GM11168 (cell line): ENCODE measurements at regions not wholly inside any gene's neighbourhood (a gene's known extent, or its start where the extent isn't known, plus 50 kb on each side); places are given as distances from the start of the nearest gene placed in this dataset.
"Not testable (repeated sequence)": the region's sequence is repeated elsewhere in the genome, so short reads cannot be mapped to it uniquely, and the experiment has no call there.

ENCODE experiments used
- in situ Hi-C: fragments of 300-500 bp; cut with MboI; formaldehyde crosslinking; loops from one replicate; pipeline ENCODE4 v1.12.0; 2022; ENCODE audit warnings: low sequenced_read_pairs; ENCODE audit not compliant: unreplicated experiment

GRCh38 chr9:104195142-104195541, 101.0 kb downstream of the SMC2 start:
- in situ Hi-C loops = loop anchor here (25.0 kb wide), 1 partner anchor 542 kb away; the partner anchor contains the start of gene NIPSNAP3A

- in situ Hi-C loops = no loop called here
Observed at GRCh38 chr9:104200456-104200994, 106.4 kb downstream of the SMC2 start.

GRCh38 chr9:104206766-104207165, 112.7 kb downstream of the SMC2 start:
- in situ Hi-C loops = no loop called here

GRCh38 chr9:104209387-104209786, 115.3 kb downstream of the SMC2 start:
- in situ Hi-C loops = no loop called here

- in situ Hi-C loops = no loop called here
Observed at GRCh38 chr9:104227108-104227507, 133.0 kb downstream of the SMC2 start.

GRCh38 chr9:104232781-104233341, 138.8 kb downstream of the SMC2 start:
- in situ Hi-C loops = no loop called here

- in situ Hi-C loops = no loop called here
Observed at GRCh38 chr9:104233366-104233765, 139.3 kb downstream of the SMC2 start.

GRCh38 chr9:104234632-104235337, 140.7 kb downstream of the SMC2 start:
- in situ Hi-C loops = not testable (repeated sequence)

GRCh38 chr9:104235347-104236120, 141.4 kb downstream of the SMC2 start:
- in situ Hi-C loops = not testable (repeated sequence)

GRCh38 chr9:104238668-104239067, 144.6 kb downstream of the SMC2 start:
- in situ Hi-C loops = no loop called here

GRCh38 chr9:104240890-104241289, 146.8 kb downstream of the SMC2 start:
- in situ Hi-C loops = no loop called here

- in situ Hi-C loops = no loop called here
Observed at GRCh38 chr9:104245925-104246324, 151.8 kb downstream of the SMC2 start.

- in situ Hi-C loops = no loop called here
Observed at GRCh38 chr9:104247899-104248460, 153.9 kb downstream of the SMC2 start.

GRCh38 chr9:104256031-104256695, 162.1 kb downstream of the SMC2 start:
- in situ Hi-C loops = no loop called here

GRCh38 chr9:104256696-104257062, 162.6 kb downstream of the SMC2 start:
- in situ Hi-C loops = no loop called here

GRCh38 chr9:104258296-104259011, 164.3 kb downstream of the SMC2 start:
- in situ Hi-C loops = no loop called here

GRCh38 chr9:104260004-104260403, 165.9 kb downstream of the SMC2 start:
- in situ Hi-C loops = no loop called here

- in situ Hi-C loops = no loop called here
Observed at GRCh38 chr9:104263942-104264341, 169.8 kb downstream of the SMC2 start.

- in situ Hi-C loops = no loop called here
Observed at GRCh38 chr9:104264431-104264830, 170.3 kb downstream of the SMC2 start.

- in situ Hi-C loops = no loop called here
Observed at GRCh38 chr9:104269374-104269773, 175.3 kb downstream of the SMC2 start.
